NT2/D1 (cell line): ENCODE measurements at regions not wholly inside any gene's neighbourhood (a gene's known extent, or its start where the extent isn't known, plus 50 kb on each side); places are given as distances from the start of the nearest gene placed in this dataset.

ENCODE experiments used
- YY1 ChIP-seq: IDR thresholded peaks from 2 replicates; pipeline ENCODE4 v1.6.1; 2011; ENCODE audit not compliant: insufficient read length, insufficient read depth
- ZNF274 ChIP-seq: IDR thresholded peaks from 2 replicates; pipeline ENCODE4 v1.6.1; 2011; ENCODE audit warnings: mild to moderate bottlenecking, low read depth, low read length

DNA sequence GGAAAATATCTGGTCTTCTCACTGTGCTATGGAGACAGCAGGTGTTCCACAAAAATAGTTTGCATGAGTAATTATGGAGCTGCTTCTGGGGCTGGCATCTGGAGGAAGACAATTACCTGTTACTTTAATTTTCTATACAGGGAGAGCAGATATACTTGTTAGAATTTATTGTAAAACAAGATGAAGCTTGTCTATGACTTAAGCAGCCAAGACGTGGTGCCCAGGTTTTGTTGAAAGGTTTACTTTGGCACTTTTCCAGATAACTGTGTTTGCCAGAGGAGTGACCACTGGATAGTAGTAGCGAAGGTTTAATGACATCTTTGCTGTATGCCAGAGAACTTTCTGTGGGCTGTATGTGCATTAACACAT, 134.5 kb upstream of the KL start:
- TF ChIP-seq YY1 (no peak), ZNF274 (no peak)
